ENCODE measurements at regions not wholly inside any gene's neighbourhood (a gene's known extent, or its start where the extent isn't known, plus 50 kb on each side); places are given as distances from the start of the nearest gene placed in this dataset.

- no peaks in the 10 kb centered on the region for H3K9me3 ChIP-seq (ENCODE audit: low read length)
- H3K4me2 ChIP-seq (ENCODE audit: low read length): 0 out of 2 replicates have a peak overlapping the region, but pooled peaks have one; percentile 3
- DNase-seq (peak; percentile 71), ATAC-seq (no peak)
- H3F3A ChIP-seq (ENCODE audit: low read length, unreplicated experiment): peaks cover 17% of the 10 kb centered on the region
- intact Hi-C loops (cut with micrococcal nuclease): loop anchor here (5.0 kb wide), 2 partner anchors 112 to 183 kb away; no protein-coding TSS in a partner anchor
- H4K20me1 ChIP-seq (ENCODE audit: low read length): no peaks in the 10 kb centered on the region
- ChIA-PET CTCF (no interaction called here), POLR2A (ENCODE audit: unreplicated experiment) (interaction anchor here (0.6 kb wide), 1 partner anchor 188 kb away, joined by 5 read pairs; no protein-coding TSS in a partner anchor)
- H3K36me3 ChIP-seq (ENCODE audit: low read depth, low read length): no peaks in the 10 kb centered on the region
- TF ChIP-seq EZH2phosphoT487 (IDR thresholded peaks at IDR 0.05; ENCODE audit: borderline replicate concordance, low read length): no peak
- TF ChIP-seq, protein P1, sequence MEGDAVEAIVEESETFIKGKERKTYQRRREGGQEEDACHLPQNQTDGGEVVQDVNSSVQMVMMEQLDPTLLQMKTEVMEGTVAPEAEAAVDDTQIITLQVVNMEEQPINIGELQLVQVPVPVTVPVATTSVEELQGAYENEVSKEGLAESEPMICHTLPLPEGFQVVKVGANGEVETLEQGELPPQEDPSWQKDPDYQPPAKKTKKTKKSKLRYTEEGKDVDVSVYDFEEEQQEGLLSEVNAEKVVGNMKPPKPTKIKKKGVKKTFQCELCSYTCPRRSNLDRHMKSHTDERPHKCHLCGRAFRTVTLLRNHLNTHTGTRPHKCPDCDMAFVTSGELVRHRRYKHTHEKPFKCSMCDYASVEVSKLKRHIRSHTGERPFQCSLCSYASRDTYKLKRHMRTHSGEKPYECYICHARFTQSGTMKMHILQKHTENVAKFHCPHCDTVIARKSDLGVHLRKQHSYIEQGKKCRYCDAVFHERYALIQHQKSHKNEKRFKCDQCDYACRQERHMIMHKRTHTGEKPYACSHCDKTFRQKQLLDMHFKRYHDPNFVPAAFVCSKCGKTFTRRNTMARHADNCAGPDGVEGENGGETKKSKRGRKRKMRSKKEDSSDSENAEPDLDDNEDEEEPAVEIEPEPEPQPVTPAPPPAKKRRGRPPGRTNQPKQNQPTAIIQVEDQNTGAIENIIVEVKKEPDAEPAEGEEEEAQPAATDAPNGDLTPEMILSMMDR (conservative IDR thresholded peaks at IDR 0.05; ENCODE audit: low read depth, low read length): no peak
- TF ChIP-seq EZH2 (IDR thresholded peaks at IDR 0.05; ENCODE audit: low read length, unreplicated experiment): no peak
- no peak overlapping the region for H3K4me3 ChIP-seq (ENCODE audit: low read length)
- H3K9ac ChIP-seq (ENCODE audit: low read length): no peak overlapping the region
- H2AFZ ChIP-seq (ENCODE audit: low read length): no peak overlapping the region
- no TSS peak for BruUV-seq (replicated peaks)
- H3K27me3 ChIP-seq (ENCODE audit: low read length): no peaks in the 10 kb centered on the region
- no peaks in the 10 kb centered on the region for H3K79me2 ChIP-seq (ENCODE audit: low read length)
- H3K9me2 ChIP-seq (replicated peaks; ENCODE audit: low read length): no peaks in the 10 kb centered on the region
- H3K4me1 ChIP-seq (ENCODE audit: insufficient read depth, low read length): peaks cover 58% of the 10 kb centered on the region
- H3K27ac ChIP-seq (ENCODE audit: low read length): peak overlapping the region; percentile 96
These were observed 188.4 kb downstream of the DUSP6 start for GRCh38 chr12:89163918-89164317.

DNA sequence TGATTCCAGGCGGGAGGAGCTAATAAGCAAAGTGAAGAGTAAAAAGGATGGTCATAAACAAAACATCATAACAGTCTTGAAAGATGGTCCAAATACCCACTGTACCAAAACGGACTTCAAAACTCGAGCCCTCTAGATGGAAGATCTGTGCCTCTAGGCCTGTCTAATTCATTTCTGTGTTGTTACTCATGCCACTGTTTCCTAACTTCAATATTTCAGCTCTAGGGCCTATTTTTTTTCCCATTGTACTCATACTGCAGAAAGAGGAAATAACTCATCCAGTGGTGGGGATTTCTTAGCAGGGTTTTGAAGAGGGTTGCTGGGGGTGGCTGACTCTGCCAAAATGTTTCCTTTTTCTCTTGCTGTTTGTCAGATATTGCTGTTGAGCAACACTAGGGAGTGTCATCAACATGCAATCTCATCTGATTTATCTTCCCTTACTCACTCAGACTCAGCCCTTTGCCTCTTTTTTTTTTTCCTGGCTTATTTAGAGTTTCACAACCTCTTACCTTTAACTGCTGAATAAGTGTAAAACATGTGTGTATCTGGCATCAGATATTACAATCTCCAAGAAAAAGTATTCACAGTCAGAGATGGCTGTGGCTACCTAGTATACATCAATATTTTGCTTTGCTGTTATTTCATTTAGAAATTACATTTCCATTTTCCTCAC is 189.6 kb downstream of the DUSP6 start:
- H3K27ac ChIP-seq (ENCODE audit: low read length): peak overlapping the region; percentile 96

More for the DNA sequence above, 189.6 kb downstream of the DUSP6 start:
- ChIA-PET POLR2A (ENCODE audit: unreplicated experiment) (no interaction called here), CTCF (interaction anchor here (0.7 kb wide), 1 partner anchor 18 kb away, joined by 4 read pairs; no protein-coding TSS in a partner anchor)
- H3K9ac ChIP-seq (ENCODE audit: low read length): peak overlapping the region; percentile 70
- BruUV-seq (replicated peaks): no TSS peak
- intact Hi-C loops (cut with micrococcal nuclease): loop anchor here (5.0 kb wide), 2 partner anchors 110 to 185 kb away; no protein-coding TSS in a partner anchor
- no peak overlapping the region for H3K4me3 ChIP-seq (ENCODE audit: low read length)
- H3K79me2 ChIP-seq (ENCODE audit: low read length): no peaks in the 10 kb centered on the region
- H3K36me3 ChIP-seq (ENCODE audit: low read depth, low read length): no peaks in the 10 kb centered on the region
- peaks cover 17% of the 10 kb centered on the region for H3F3A ChIP-seq (ENCODE audit: low read length, unreplicated experiment)
- H3K4me2 ChIP-seq (ENCODE audit: low read length): peak overlapping the region; percentile 42
- no peaks in the 10 kb centered on the region for H4K20me1 ChIP-seq (ENCODE audit: low read length)
- DNase-seq: peak; percentile 96
- peaks cover 63% of the 10 kb centered on the region for H3K4me1 ChIP-seq (ENCODE audit: insufficient read depth, low read length)
- no peaks in the 10 kb centered on the region for H3K9me2 ChIP-seq (replicated peaks; ENCODE audit: low read length)
- no peaks in the 10 kb centered on the region for H3K27me3 ChIP-seq (ENCODE audit: low read length)
- H3K9me3 ChIP-seq (ENCODE audit: low read length): no peaks in the 10 kb centered on the region
- TF ChIP-seq, protein P1 (conservative IDR thresholded peaks at IDR 0.05; ENCODE audit: low read depth, low read length): no peak
- TF ChIP-seq EZH2phosphoT487 (IDR thresholded peaks at IDR 0.05; ENCODE audit: borderline replicate concordance, low read length) (no peak), EZH2 (IDR thresholded peaks at IDR 0.05; ENCODE audit: low read length, unreplicated experiment) (no peak)
- ATAC-seq: peak; percentile 79
- H2AFZ ChIP-seq (ENCODE audit: low read length): no peak overlapping the region
